Fibroblast of lung (primary cell): ENCODE measurements at regions not wholly inside any gene's neighbourhood (a gene's known extent, or its start where the extent isn't known, plus 50 kb on each side); places are given as distances from the start of the nearest gene placed in this dataset.
"Not testable (repeated sequence)": the region's sequence is repeated elsewhere in the genome, so short reads cannot be mapped to it uniquely, and the experiment has no call there.

Experiments
- DNase-seq, 2 donors: peaks; one replicate each; pipeline versions ENCODE4 v3.0.0 to v3.0.0-alpha.2; 2010; ENCODE audit warnings: low read depth in 2 of 2
- H2AFZ ChIP-seq: 2 replicates; pipeline ENCODE4 v1.5.1; 2012; ENCODE audit warnings: low read length, control low read depth, inconsistent platforms
- H3K27ac ChIP-seq: 2 replicates; pipeline ENCODE4 v1.5.1; 2011; ENCODE audit warnings: low read length, control low read depth; ENCODE audit not compliant: insufficient read depth
- H3K27me3 ChIP-seq: 2 replicates; pipeline ENCODE4 v1.5.1; 2011; ENCODE audit warnings: mild to moderate bottlenecking, low read length; ENCODE audit not compliant: control insufficient read depth, insufficient read depth
- H3K36me3 ChIP-seq: 2 replicates; pipeline ENCODE4 v1.5.1; 2011; ENCODE audit warnings: low read length; ENCODE audit not compliant: control insufficient read depth, insufficient read depth
- H3K4me1 ChIP-seq: 2 replicates; pipeline ENCODE4 v1.5.1; 2011; ENCODE audit warnings: low read length; ENCODE audit not compliant: control insufficient read depth, insufficient read depth; ENCODE audit errors: extremely low read depth
- H3K4me2 ChIP-seq: 2 replicates; pipeline ENCODE4 v1.5.1; 2011; ENCODE audit warnings: low read length, control low read depth; ENCODE audit not compliant: insufficient read depth; ENCODE audit errors: extremely low read depth
- H3K4me3 ChIP-seq, 4 experiments: fragments of 200-600 bp in 1 of 4; sonication (generic) in 1 of 4; replicated peaks in 1 of 4; 2 replicates each; pipeline ENCODE4 v1.5.1; 2011 to 2016; ENCODE audit warnings: low read length in 4 of 4, low read depth in 3 of 4, mild to moderate bottlenecking in 3 of 4, control low read depth in 2 of 4, inconsistent platforms in 1 of 4, mixed read lengths in 1 of 4; ENCODE audit not compliant: insufficient read depth in 1 of 4; ENCODE audit errors: control extremely low read depth in 1 of 4
- H3K79me2 ChIP-seq: 2 replicates; pipeline ENCODE4 v1.5.1; 2012; ENCODE audit warnings: mild to moderate bottlenecking, low read length, inconsistent platforms; ENCODE audit not compliant: control insufficient read depth, insufficient read depth
- H3K9ac ChIP-seq: 2 replicates; pipeline ENCODE4 v1.5.1; 2011; ENCODE audit warnings: mild to moderate bottlenecking, low read length, control low read depth; ENCODE audit not compliant: insufficient read depth
- H3K9me3 ChIP-seq: 2 replicates; pipeline ENCODE4 v1.5.1; 2012; ENCODE audit warnings: low read depth, low read length; ENCODE audit not compliant: control insufficient read depth, insufficient read depth
- H4K20me1 ChIP-seq: 2 replicates; pipeline ENCODE4 v1.5.1; 2011; ENCODE audit warnings: low read length; ENCODE audit not compliant: control insufficient read depth, insufficient read depth; ENCODE audit errors: extremely low read depth
- CTCF ChIP-seq, 2 donors: IDR thresholded peaks in 1 of 2; conservative IDR thresholded peaks in 1 of 2; 1 replicate in 1 of 2; 2 replicates in 1 of 2; pipeline ENCODE4 v1.5.1; 2011 to 2012; ENCODE audit warnings: low read length in 2 of 2, control low read depth in 1 of 2, inconsistent platforms in 1 of 2, low read depth in 1 of 2, mild to moderate bottlenecking in 1 of 2
- EZH2 ChIP-seq: IDR thresholded peaks from 2 replicates; pipeline ENCODE4 v1.5.1; 2012; ENCODE audit warnings: low read length, control low read depth, mild to moderate bottlenecking; ENCODE audit errors: missing control alignments

- Histone ChIP-seq H3K4me3 (no peak overlapping the region), H3K36me3 (no peaks in the 10 kb centered on the region), H3K27me3 (no peaks in the 10 kb centered on the region), H4K20me1 (no peaks in the 10 kb centered on the region), H3K27ac (no peak overlapping the region), H2AFZ (no peak overlapping the region), H3K4me1 (no peaks in the 10 kb centered on the region), H3K79me2 (no peaks in the 10 kb centered on the region), H3K4me2 (no peak overlapping the region), H3K9ac (no peak overlapping the region), H3K9me3 (no peaks in the 10 kb centered on the region)
- TF ChIP-seq CTCF (conservative IDR thresholded peaks at IDR 0.05 in 1 of 2, IDR thresholded peaks at IDR 0.05 in 1 of 2; ENCODE audit: low read depth in 1 of 2, low read length in 2 of 2) (no peak), EZH2 (no peak)
- no peak for DNase-seq
Measured at GRCh38 chr10:43922335-43923280, 273.9 kb upstream of the ZNF32 start.

- Histone ChIP-seq H3K9ac (no peak overlapping the region), H3K4me3 (no peak overlapping the region), H3K4me2 (no peak overlapping the region), H2AFZ (no peak overlapping the region), H3K27ac (no peak overlapping the region), H3K79me2 (no peaks in the 10 kb centered on the region), H3K9me3 (no peaks in the 10 kb centered on the region), H3K36me3 (no peaks in the 10 kb centered on the region), H3K4me1 (no peaks in the 10 kb centered on the region), H3K27me3 (no peaks in the 10 kb centered on the region), H4K20me1 (no peaks in the 10 kb centered on the region)
- TF ChIP-seq CTCF (conservative IDR thresholded peaks at IDR 0.05 in 1 of 2, IDR thresholded peaks at IDR 0.05 in 1 of 2; ENCODE audit: low read depth in 1 of 2, low read length in 2 of 2) = no peak
- no peak for TF ChIP-seq EZH2
- no peak for DNase-seq
Measured at GRCh38 chr10:43921881-43922280, 273.2 kb upstream of the ZNF32 start.

GRCh38 chr10:43921478-43921877, 272.8 kb upstream of the ZNF32 start:
- H3K4me2 ChIP-seq = no peak overlapping the region
- H3K4me3 ChIP-seq = no peak overlapping the region
- no peaks in the 10 kb centered on the region for H3K27me3 ChIP-seq
- H3K79me2 ChIP-seq = no peaks in the 10 kb centered on the region
- H3K9ac ChIP-seq = no peak overlapping the region
- H3K4me1 ChIP-seq = no peaks in the 10 kb centered on the region
- H3K36me3 ChIP-seq = no peaks in the 10 kb centered on the region
- no peaks in the 10 kb centered on the region for H4K20me1 ChIP-seq
- H2AFZ ChIP-seq = no peak overlapping the region
- DNase-seq = no peak
- TF ChIP-seq EZH2 = no peak
- no peak for TF ChIP-seq CTCF (conservative IDR thresholded peaks at IDR 0.05 in 1 of 2, IDR thresholded peaks at IDR 0.05 in 1 of 2; ENCODE audit: low read depth in 1 of 2, low read length in 2 of 2)
- H3K9me3 ChIP-seq = no peaks in the 10 kb centered on the region
- no peak overlapping the region for H3K27ac ChIP-seq

- H3K9me3 ChIP-seq, H3K36me3 ChIP-seq, H4K20me1 ChIP-seq, H3K27ac ChIP-seq, H3K9ac ChIP-seq, DNase-seq, H3K27me3 ChIP-seq, H3K4me3 ChIP-seq, H3K4me1 ChIP-seq, H3K4me2 ChIP-seq, H2AFZ ChIP-seq, H3K79me2 ChIP-seq: not testable (repeated sequence)
Measured at GRCh38 chr10:43920236-43920758, 271.6 kb upstream of the ZNF32 start.
